ENCODE measurements at regions not wholly inside any gene's neighbourhood (a gene's known extent, or its start where the extent isn't known, plus 50 kb on each side); places are given as distances from the start of the nearest gene placed in this dataset.

DNA sequence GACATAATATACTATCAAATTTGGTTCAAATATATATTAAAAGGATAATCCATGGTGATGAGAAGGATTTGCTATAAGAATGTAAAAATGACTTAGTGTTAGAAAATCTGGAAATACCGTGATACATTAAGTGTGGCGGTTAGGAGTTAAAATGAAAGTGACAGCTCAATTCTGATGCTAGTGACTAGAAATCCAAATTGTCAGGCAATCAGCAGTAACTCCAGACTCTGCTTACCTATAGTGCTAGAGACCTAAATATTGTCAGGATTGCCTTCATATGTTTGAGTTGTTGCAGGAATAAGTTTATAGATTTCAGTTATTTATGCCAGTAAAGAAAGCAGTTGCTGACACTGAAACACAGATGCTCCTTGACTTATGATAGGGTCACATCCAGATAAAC is 737.4 kb downstream of the MRPL39 start:
- DNase-seq = no peak

DNA sequence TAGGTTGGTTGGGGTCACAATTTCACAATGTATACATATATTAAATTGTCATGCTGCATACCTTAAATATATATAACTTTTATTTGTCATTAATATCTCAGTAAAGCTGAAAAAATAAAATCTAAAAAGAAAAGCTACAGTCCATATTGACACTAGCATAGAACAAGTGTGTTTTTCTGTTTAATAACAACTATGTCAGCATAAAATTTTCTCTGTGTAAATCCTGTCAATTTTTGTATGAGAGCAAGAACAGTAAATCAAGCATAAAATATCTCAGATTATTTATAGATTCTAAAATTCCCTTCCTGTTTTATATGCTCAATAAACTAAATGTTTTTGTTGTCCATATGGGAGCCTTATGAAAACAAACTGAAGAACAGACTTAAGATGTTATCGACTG is 739.2 kb downstream of the MRPL39 start:
- no peak for DNase-seq

DNA sequence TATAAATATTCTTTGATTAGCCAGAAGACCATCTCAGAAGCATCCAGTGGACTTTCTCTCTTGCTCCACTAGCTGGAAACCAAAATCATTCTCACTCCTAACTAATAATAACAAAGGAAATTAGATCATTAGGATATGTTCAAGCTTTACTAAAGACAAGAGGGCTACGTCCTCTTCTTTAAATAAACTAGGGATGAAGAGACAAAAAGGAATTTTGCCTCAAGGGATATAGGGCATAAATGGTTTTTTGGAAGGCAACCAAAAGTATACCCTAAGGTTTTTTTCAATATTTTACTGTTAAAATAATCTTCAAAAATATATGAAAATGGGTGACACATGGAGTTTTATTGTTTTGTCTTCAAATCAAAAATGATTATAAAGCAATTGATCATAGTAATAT is 745.8 kb downstream of the MRPL39 start:
- no peak for DNase-seq

DNA sequence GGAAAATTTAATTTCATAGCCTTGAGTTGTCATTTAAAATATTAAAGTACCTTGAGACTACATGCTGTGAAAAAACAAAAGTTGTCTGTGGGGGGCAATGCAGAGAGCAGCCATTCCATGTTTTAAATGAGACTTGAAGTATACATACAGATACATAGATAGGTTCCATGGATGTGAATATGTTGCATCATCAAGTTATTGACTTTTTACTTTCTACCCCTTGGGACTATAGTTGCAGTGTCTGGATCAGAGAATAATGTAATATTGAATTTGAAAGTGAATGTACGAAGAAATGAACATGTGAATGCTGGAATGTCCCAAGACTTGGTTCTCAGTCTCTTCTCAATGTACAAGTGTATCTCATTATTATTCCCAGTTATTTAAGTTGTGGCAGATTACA is 751.0 kb downstream of the MRPL39 start:
- DNase-seq = no peak

DNA sequence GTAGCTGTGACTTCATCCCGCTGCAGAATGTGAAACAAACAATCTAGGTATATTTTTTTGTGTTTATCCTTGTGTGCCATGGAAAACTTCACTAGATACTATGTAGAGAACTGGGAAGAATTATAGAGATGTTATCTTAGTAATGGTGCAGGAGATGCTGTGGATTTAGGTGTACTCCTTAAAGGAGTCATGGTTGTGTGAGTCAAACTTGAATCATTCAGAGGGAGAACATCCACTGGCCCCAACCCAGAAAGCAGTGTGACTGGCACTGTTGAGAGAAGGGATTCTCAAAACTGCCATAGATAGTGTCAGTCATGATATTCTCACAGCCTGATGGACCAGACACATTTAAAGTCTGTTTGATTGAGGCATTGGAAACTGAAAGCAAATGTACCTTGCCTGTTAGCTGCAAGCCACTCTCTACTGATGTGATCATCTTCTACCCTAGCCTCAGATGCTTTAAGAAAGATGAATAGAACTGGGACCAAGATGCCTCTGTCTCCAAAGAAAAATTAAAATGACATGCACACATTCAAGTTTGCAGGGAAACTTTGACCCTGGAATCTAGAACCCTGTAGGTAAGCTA is 754.6 kb downstream of the MRPL39 start:
- DNase-seq = no peak

DNA sequence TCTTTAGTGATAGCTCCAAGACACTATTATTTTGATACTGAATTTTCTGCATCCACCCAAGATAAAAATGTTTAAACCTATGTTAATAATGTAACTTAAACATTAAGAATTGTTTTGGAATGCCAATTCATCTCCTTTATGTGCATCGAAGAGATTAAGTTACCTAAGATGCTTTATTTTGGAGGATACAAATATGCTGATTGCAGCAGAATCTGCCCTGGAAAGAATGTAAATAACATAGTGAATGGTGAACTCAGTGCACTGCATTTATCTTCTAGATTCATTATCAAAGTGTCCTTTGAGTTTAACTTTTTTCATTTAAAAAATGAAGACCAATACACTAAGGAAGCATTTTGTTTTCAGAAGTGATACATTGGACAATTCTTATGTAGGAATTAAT is 757.2 kb downstream of the MRPL39 start:
- DNase-seq = no peak

DNA sequence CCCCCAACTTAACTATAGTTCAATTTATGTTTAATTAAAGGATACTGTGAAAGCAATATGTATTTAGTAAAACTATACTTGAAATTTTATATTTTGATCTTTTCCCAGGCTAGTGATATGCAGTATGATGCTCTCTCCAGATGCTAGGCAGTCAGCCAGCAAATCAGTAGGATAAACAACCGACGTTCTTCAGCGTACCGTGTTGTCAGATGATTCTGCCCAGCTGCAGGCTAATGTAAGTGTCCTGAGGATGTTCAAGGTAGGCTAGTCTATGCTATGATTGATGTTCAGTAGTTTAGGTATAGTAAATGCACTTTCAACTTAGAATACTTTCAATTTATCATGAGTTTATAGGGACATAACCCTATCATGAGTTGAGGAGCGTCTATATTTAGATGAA is 762.6 kb downstream of the MRPL39 start:
- no peak for DNase-seq

DNA sequence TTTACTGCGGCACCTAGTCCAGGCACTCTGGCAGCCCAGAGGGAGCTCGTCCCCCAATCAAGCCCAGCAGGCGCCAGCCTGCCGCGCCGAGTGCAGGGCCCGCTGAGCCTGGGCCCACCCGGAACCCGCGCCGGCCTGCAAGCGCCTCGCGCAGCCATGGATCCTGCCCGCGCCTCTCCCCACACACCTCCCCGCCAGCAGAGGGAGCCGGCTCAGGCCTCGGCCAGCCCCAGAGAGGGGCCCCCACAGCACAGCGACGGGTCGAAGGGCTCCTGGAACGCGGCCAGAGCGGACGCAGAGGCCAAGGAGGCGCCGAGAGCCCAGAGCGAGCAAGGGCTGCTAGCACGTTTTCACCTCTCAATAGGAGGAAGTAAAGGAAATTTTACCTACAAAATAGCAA is 767.0 kb downstream of the MRPL39 start:
- no peak for DNase-seq

DNA sequence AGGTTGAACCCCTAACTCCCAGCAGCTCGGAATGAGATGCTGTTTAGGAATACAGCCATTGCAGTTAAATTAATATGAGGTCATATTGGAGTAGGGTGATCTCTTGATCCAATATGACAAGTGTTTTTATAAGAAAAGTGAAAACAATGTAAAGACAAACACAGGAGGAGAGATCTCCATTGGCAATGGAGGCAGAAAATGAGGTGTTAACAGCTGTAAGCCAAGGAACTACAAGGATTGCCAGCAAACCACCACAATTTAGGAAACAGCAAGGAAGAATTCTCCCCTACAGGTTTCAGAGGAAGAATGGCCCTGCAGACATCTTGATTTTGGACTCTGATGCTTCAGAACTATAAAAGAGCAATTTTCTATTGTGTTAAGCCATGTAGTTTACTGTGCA is 774.3 kb downstream of the MRPL39 start:
- DNase-seq = no peak

DNA sequence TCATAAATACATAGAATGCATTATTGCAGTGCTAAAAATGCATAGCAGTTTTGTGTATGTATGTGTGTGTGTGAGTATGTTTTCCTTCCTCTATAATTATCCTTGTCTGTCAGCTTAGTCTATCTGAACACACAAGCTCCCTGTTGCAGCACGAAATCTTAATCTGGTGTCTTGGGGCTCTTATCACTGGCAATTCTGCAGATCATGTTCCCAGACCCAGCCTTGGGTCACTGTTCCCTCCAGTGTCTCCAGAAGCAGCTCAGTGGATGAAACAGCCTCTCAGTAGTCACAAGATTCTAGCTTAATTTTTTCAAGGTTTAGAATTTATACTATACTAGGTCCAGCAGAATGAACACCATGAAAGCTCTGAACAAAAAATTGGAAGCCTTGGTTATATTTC is 777.9 kb downstream of the MRPL39 start:
- no peak for DNase-seq

DNA sequence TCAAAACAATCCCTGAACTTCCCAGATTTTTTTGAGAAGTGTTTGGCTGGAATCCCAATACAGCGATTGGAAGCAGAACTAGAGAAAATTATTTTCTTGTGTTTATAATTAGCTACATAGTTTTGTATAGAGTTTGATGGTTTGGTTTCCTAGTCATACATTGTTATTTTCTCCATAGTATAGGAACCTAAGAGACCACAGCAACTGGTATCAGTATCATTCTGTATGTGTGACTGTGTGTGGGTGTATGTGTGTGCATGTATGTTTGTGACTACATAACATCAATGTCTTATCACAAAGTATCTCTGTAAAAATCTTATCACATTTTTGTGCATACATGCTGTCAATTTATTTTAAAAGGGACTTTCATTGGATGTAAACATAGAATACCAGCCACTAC is 780.5 kb downstream of the MRPL39 start:
- DNase-seq = no peak

DNA sequence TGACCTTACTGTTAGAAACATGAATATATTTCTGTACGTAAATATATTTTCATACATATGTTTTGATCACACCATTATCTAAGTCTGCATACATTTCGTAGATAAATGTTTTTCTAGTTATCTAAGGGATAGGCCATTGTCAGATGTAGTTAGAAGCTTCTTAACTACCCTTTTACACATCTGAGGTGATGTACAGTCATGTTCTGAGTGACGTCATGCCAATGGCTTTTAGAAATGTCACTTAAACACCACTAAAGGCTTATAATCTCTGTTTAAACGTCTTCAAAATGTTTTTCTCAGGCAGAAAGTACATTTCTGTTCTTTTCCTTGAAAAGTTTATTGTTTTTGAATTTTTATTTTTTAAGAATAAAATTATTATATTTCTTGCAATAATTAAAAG is 781.9 kb downstream of the MRPL39 start:
- DNase-seq = no peak

DNA sequence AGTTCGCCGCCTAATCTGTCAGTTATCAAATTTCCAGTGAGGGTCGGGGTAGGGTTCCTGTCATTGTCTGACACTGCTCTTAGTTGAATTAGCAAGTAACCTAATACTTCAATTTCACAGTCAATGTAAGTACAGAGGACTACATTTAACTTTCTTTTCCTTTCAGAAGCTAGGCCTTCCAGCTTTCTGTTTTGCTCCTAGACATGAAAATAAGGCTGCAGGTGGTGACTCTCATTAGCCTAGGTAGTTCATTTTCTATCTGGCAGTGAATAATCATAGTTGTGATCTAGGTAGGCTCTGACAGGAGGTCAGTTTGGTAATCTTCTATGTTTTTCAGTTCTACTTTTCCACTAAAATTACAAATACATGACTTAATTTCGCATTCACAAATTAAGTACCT is 783.1 kb downstream of the MRPL39 start:
- no peak for DNase-seq

DNA sequence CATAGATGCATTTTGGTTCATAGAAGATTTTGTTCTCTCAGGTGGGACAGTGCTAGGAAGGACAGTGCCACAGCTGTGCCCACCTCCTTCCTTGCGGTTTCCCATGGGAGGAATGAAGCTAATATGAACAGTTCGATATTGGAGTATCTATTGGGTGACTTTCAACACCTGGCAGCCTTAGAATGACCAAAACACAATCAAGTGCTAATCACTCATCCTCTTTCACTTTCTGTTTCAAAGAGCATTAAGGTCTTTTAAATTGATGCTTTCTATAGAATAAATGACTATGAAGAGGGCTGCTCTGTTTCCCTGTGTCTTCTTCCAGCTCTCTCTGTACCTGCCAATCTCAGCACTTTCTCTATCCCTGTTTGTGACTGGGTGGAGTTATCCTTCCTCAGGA is 784.0 kb downstream of the MRPL39 start:
- DNase-seq = no peak

DNA sequence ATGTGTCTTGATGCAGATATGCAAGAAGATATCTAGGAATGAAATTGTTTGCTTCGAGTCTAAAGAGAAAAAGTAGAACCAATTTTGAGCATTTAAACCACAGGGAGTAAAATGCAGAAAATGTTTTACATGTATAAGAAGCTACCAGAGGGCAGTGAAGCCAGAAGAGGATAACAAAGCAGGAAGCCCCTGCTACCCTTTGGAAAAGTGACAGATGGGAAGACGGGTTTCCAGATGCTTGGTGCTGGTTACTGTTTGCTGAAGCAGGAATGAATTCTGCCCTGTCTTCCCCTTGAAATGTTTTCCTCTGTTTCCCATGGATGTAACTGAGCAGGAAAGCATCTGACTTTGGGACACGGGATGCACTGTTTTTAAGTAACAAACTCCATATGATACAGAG is 822.2 kb downstream of the MRPL39 start:
- DNase-seq = no peak

DNA sequence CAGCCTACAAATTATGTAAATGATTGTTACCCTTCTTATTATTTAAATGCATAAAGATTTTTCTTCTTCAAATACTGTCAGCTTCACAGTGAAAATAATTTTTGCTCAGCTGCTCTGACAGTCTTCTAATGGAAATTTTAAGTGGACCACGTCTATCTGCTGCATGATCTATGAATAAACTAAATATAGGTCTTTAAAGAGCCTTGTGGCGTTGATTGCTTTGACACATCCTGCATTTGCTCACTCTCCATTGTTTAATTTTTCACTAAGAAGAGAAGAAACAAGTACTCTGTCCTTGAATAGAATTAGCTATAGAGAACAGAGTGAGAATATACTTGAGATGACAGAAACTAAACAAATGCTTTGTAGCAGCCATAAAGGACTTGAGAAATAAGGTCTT is 826.1 kb downstream of the MRPL39 start:
- DNase-seq = no peak

DNA sequence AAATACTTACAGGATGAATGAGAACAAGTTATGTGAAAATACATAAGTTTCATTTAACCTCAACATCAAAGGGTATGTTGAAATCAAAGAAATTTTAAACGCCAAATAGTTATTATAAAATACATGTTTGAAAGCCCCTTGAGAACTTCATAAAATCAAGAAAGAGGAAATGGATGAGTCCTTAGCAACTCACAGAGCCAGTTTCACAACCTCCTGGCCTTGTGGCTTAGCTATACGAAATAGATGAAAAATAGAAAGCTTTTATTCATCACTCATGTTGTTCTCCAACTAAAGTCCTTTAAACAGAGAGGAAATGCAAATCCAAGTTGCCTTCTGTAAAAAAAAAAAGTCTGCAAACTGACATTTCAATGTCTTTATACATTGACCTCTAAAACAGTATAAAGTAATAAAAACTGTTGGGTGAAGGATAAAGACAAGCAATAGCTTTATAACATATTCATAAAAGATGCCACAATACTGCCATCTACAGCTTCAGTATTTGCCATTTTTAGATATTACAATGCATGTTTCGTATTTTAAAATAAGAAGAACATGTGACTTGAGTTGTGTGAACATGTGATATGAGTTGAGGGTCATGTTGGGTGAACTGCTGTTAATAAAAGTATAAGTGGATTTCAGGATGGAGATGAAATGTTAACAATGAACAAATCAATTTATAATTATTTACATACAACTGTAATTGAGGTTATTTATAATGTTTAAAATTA is 847.8 kb downstream of the MRPL39 start:
- no peak for DNase-seq

DNA sequence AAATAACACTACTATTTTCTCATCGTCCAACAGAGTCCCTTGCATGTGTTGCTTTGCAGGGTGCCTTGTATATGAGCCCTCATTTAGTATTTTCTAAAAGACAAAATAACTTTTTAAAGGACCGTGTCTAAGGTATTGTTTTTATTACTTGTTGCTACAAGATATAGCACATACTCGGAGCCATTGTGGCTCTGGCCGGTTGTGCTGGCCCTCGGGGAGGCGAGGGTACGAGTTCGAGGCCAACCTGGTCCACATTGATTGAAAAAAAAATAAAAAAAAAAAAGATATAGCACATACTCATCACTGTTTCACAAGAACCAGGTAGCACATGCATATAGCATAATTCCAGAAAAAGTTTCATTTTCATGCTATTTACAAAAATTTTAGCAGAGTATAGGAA is 869.2 kb downstream of the MRPL39 start:
- no peak for DNase-seq

DNA sequence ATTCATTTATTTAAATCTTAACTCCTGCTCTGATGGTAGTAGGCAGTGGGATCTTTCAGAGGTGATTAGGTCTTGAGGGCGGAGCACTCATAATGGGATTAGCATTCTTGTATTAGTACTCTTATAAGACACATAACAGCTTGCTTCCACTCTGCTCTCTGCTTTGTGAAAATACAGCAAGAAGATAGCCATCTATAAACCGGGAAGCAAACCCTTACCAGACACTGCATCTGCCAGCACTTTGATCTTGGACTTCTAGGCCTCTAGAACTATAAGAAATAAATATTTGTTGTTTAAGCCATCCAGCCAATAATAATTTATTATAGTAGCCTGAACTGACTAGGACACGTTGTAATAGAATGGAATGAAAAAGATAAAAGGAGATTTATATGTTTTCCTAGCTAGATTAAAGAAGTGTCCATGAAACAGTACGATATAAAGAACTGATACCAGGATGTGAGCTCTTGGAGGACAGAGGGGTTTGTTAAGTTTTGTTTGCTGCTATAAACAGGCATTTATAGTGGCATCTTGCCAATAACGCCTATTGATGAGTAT is 869.9 kb downstream of the MRPL39 start:
- no peak for DNase-seq

DNA sequence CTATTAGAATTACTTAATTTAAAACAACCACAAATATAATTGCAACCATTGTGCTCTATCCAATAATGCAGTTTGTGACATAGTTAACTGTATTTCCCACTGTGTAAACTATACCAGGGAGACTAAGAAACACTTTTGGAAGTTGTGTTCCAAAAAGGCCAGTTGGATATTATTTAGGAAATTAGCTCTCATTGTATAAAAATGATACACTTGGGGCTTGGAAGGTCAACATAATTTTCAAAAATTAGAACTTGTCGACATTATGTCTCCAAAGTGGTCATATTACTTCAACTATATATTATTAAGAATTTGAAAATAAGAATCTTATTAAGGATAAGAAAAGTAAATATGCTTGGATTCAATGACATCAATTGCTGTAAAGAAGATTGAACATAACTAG is 876.6 kb downstream of the MRPL39 start:
- no peak for DNase-seq

DNA sequence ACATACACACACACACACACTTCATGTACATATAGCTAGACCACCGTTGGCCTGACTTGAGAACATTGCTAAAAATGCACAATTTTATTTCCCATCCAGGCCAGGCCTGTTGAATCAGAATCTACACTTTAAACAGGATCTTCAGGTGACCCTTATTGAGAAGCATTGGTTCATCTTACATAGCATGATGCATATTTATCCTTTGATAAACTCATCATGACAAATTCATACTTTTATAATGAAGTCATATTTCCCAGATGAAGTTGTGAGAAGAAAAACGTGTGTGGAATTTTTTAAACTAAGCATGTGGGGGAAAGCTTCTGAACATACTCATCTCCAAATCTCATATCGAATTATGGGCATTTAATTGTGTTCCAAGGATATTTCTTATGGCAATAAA is 877.7 kb downstream of the MRPL39 start:
- no peak for DNase-seq

DNA sequence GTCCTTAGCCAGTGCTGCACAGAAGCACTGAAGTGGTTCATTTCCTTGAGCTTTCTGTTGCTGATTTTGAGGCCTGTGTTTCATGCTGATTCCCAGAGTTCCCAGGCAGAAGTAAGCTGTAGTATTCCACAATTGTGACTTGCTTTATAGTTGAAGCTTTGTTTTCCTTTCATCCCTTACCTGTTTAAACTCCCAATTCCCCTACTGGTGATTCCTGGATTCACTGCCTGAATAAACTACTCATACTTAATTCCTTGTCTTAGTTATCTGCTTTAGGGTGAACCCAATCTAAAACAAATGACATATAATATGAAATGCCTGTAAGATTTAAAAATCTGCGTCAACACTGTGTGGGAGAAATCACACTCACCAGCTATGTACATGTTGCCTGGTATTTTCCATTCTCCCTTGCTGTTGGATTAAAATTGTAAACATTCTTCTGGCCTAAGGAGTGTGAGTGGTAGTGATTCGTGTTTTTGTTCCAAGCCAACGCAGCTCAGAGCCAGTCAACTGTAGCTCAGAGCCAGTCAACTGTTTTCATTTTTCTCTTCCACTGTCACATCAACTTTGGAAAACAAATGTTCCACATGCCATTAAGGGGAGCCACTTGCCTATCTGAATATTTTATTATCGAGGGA is 879.4 kb downstream of the MRPL39 start:
- no peak for DNase-seq

DNA sequence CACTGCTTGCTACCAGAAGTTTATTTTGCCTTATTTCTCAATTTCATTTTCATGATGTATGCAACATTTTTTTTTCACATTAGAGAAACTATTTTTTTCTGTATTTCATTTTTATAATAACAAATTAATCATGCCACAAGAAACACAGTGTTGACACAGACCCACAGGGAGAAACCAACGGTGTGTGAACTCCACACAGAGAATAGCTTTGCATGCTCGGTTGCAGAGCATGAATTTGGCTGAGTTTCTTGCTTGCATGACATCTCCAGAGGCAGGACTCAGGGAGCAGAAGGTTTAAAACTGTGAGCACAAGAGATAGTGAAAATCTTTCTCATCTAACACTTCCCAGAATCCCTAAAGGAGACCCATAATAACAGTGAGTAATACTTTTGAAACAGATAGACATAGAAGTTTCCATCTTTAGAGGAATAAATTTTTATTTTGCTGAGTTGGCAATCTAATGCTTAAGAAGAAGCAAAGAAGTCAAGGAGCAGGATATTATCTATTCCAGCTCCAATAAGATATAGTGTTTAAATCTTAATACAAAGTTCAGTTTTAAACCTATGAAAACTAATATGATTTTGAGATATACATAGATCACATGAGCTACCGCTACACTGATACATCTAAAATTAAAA is 890.9 kb downstream of the MRPL39 start:
- DNase-seq = no peak

DNA sequence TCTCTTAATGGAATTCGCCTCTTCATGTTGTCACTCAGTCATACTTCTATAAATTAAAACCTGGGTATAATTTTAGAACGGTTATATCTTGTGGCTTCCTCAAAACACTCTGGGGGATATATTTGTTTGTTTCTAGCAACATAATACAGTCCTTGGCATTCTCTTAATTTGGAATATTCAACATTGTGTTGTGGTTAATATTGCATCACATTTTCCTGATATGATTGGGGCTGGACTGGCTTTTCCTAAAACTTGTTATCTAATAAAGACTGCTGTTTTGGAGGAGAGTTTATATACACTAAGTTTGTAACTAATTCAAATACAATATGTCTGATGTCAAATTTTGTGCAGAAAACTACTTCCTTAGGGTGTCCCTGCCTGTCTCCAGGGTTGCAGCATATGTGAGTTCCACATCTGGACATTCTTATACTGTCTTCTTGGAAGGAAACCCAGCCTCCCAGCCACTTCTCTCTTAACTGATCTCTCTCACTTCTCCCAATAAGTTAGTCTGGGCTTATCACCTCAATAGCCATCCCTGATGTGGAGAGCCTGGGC is 892.6 kb downstream of the MRPL39 start:
- DNase-seq = no peak
